GM20431 (cell line): ENCODE measurements at regions not wholly inside any gene's neighbourhood (a gene's known extent, or its start where the extent isn't known, plus 50 kb on each side); places are given as distances from the start of the nearest gene placed in this dataset.
"Not testable (repeated sequence)": the region's sequence is repeated elsewhere in the genome, so short reads cannot be mapped to it uniquely, and the experiment has no call there.

Experiments used
- in situ Hi-C: fragments of 300-500 bp; cut with MseI, MboI; formaldehyde crosslinking; loops from one replicate; pipeline ENCODE4 v1.15.0; 2020; ENCODE audit warnings: low sequenced_read_pairs; ENCODE audit not compliant: unreplicated experiment

DNA sequence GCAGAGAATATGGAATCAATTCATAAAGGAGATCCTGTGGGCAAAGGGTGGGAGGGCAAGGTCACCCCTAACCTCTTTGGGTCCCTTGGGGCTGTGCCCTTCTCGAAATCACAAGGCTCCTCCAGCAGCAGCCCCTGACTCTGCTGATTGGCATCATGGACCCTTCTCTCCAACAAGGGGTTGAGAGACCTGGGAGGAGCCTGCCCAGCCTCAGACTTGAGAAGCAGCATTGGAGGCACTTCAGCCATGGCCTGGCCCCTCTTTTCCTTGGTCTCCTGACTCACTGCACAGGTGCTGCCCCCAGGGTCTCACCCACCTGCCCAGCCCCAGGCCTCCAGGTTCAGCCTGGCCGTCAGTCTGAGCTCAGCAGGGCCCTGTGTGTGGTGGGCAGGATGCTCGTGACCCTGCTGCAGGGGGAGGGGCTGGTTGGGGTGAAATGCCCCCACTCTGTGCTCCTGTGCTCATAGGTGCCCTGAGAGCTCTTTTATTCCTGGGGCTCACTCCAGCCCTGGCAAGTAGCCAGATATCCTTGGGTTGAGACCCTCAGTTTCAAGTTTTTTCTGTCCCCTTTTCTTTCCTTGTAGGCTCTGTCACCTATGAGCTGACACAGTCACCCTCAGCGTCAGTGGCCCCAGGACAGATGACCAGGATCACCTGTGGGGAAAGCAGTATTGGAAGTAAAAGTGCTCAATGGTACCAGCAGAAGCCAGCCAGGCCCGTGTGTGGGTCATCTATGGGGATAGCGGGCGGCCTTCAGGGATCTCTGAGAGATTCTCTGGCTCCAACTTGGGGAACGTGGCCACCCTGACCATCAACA, 110.8 kb downstream of the GGTLC2 start:
- in situ Hi-C loops: no loop called here

DNA sequence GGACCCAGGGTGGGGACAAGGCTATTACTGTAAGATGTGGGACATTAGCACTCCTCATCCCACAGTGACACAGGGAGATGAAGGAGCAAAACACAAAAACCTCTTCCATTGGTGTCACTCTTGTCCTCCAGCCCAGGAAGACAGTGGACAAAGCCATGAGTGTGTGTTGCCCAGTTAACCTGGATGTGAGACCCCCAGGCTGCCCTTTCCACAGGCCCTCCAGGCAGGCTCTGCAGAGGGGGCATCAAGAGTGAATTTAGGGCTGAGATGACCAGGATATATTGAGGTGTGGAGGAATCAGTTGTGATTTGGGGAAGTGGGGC, 111.3 kb downstream of the GGTLC2 start:
- in situ Hi-C loops: no loop called here

DNA sequence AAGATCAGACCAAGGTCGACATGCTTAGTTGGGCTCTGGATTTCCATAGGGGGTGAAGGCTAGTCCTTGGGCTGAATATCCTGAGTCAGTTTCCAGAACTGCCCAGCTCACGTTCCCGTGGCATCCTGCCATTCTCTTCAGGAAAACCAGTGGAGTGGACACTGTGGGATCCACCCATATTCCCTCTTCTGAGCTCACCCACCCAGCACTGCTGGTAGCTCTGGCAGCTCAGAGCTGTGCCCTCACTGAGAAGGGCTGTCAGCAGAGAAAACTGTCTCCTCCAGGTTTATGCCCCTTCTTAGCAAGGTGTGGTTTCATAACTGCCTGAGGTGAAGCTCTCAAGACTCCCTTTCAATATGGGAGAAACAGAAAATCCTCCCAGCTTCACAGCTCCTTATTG, 111.7 kb downstream of the GGTLC2 start:
- in situ Hi-C loops: no loop called here

DNA sequence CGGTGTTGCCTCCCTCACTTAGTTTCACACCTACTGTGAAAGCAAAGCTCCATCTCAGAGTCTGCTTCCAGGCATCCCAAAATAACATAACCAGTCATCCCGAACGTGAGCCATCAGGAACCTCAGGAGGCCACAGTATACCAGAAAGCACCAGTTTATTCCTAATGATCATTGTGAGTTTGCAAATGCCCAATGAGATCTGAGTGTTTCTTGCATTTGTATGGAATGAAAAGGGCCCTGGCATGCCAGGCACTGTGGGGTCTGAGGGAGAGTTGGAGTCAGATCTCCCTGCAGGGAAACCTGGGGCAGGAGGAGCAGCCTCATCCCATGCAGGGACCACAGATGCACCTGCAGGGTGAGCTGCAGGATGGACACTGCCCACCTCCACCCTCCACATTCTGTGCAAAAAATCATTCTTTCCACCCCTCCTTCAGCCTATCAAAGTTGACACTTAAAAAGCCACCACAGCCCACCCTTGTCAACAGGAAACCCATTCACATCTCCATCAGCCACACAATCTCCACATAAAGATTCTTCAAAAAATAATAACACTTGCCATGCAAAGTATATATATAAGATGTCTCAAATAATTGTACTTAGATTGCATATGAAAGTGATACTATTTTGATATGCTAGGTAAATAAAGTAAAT, 112.3 kb downstream of the GGTLC2 start:
- in situ Hi-C loops: not testable (repeated sequence)

DNA sequence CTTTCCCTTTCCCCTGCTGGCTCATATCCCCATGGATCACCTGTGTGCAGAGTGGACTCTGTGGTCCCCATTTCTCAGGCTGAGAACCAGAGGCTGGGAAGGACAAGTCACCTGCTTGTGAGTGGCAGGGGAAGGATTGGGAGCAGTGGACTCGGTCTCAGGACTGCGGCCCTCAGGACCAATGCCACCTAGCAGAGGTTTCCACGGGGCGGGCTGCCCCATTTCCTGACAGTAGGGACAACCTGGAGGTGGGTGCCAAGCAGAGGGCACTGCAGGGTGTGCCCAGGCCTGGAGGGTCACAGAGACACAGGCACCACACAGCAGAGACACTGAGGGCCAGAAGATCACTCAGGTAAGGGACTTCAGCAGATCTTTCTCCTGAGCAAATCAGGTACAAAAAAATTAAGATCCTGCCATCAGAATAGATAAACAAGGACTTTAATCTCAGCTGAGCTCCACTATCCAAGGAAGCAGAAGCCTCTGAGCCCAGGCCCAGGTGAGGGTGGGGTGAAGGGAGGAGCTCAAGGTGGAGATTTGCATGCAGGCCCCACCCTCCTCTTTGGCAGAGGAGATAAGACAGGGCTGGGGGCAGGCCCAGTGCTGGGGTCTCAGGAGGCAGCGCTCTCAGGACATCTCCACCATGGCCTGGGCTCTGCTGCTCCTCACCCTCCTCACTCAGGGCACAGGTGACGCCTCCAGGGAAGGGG, 113.8 kb downstream of the GGTLC2 start:
- in situ Hi-C loops: not testable (repeated sequence)

DNA sequence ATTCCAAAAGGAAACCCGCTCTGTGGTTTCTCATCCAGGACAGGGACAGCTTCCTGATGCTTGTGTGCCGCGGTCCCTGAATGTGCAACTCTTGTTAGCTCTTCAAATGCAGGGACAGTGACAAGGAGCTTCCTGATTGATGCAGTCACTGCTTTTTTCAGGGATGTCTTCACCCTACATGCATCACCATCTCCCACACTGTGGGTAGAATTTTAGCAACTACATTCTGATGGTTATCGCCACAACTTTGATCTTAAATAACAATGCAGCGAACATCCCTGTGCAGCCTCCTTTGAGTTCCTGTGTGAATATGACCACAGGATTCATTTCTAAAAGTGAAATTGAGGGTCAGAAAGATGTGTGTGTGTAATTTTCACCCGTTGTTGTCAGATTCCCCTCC, 115.0 kb downstream of the GGTLC2 start:
- in situ Hi-C loops: no loop called here

DNA sequence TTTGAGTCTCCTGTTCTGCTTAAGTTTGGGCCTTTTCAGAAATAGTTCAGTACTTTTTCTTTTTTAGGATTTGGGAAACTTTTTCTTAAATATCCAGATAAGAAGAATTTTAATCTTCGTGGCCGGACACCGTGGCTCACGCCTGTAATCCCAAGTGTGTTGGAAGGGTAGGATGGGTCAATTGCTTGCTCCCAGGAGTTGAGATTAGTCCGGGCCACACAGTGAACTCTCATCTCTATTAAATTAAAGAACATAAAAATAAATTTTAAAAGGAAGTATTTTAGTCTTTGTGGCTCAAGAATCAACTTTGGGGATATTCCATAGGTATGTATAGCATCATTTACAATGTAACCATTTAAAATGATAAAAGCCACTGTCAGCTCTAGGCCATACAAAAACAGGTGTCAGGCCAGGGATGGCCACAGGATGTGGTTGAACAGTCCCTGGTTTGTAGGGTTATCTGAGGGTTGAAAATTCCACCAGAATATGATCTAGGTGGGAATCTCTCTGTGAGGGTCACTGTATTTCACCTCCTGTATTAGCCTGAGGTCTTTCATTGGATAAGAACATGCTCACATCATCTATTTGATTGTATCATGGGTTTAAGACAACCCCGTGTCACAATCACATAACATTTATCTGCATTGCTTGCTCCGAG, 115.6 kb downstream of the GGTLC2 start:
- in situ Hi-C loops: no loop called here

DNA sequence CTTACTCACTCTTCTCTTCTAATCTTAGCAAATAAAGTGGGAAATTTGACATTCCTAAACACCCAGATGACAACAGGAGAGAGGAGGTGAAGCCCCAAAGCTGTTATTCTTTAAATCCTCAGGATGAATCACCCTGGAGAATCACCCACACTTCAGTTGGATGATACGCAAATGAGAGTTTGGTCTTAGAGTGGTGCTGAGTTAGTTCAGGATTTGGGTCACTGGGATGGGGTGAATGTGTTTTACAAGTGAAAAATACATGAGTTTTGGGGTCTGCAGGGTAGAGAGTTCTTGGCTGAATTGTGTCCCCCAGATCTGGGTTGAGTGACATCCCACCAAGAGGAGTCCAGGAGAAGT, 117.2 kb downstream of the GGTLC2 start:
- in situ Hi-C loops: no loop called here

DNA sequence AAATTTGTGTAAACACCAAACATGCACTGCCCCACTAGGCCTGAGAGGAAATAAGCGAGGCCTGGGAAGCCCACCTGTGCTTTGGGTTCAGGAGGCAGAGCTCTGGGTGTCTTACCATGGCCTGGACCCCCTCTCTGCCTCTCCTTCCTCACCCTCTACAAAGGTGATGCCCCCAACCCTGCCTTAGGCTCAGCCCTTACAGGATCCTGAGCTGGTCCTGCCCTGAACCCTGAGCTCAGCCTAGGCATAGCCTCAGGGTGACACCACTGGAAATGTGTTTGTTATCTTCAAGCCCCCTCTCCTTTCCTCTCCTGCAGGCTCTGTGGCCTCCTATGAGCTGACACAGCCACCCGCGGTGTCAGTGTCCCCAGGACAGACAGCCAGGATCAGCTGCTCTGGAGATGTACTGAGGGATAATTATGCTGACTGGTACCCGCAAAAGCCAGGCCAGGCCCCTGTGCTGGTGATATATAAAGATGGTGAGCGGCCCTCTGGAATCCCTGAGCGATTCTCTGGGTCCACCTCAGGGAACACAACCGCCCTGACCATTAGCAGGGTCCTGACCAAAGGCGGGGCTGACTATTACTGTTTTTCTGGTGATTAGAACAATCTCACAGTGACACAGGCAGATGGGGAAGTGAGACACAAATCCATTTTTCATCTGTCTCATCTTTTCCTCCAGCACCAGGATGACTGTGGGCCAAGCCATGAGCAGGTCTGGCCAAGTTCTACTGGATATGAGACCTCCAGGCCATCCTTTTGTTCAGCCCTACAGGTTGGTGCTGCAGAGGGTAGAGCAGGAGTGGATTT, 117.8 kb downstream of the GGTLC2 start:
- in situ Hi-C loops: no loop called here

DNA sequence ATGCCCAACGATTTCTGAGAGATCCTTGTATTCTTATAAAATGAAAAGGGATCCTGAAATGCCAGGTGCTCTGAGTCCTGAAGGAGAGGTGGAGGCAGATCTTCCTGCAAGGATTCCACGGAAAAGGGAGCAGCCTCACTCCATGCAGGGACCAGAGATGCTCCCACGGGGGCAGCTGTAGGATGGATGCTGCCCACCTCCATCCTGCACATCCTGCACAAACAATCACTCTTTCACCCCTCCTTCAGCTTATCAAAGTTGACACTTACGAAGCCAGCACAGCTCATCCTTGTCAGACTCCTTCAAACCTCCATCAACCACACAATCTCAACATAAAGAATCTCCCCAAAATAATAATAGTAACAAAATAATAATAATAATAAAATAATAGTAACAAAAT, 119.1 kb downstream of the GGTLC2 start:
- in situ Hi-C loops: no loop called here

DNA sequence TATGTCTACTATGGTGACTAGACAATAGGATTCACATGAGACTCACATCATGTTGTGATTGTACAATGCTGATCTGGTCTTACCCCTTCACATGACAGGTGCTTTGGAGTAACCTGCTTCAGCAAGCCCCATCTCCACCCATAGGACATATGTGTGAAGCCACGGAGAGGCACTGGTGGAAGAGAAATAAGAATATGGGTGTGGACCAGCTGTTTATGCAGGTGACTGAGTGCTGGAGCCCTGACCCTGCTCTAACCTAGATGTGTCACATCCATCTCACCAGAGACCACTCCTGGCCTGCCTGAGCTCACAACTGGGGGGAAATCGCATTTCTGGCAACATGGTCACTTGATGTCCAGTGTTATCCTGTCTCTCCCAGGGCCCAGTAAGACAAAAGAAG, 119.7 kb downstream of the GGTLC2 start:
- in situ Hi-C loops: no loop called here

DNA sequence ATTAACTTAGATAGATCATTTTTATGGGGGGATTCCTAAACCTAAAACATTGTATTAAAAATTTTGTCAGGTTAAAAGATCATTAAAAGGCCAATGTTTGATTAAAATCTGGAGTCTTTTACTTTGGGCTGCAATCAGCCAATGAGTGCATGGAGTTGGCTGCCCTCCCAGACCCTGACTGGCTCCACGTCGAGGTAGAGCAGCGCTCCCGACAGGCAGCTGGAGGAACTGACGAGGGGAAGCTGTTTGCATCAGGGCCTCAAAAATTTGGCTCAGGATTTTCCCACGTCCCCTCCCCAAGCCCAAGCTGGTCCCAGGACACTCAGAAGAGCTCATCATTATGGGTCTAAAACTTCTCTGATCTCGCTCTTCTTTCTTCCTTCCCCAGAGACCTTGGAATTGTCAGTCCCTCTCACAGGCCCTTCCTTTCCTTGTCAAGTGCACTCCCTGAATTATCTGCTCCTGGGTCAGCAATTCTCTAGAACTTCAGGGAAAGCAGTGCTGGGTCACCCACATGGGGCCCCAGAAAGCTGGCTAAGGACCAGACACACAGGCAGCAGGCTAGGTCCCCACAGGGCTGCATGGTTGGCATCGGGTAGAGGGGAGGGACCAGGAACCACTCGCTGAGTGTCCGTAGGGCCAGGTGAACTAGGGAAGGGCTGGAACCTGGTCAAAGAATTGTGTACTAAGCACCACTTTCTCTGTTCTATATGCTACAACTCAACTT, 119.6 kb upstream of the IGLL5 start:
- in situ Hi-C loops: no loop called here

DNA sequence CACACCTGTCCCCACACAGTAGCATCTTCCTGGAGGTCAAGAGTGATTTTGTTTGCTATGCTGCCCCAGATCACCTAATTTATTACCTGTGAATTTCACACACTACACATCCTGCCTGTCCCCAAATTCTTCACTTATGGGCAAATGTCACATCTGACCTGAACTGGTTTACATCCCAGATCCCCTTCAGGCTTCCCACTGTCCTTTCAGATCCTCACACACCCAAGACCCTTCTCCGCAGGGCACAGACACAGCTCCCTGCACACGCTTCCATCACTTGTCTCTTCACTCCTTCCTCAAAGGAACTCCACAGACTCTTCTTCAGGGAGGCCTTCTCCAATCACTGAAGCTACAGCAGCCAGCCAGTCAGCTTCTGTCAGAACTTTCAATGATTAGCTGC, 118.7 kb upstream of the IGLL5 start:
- in situ Hi-C loops: no loop called here

DNA sequence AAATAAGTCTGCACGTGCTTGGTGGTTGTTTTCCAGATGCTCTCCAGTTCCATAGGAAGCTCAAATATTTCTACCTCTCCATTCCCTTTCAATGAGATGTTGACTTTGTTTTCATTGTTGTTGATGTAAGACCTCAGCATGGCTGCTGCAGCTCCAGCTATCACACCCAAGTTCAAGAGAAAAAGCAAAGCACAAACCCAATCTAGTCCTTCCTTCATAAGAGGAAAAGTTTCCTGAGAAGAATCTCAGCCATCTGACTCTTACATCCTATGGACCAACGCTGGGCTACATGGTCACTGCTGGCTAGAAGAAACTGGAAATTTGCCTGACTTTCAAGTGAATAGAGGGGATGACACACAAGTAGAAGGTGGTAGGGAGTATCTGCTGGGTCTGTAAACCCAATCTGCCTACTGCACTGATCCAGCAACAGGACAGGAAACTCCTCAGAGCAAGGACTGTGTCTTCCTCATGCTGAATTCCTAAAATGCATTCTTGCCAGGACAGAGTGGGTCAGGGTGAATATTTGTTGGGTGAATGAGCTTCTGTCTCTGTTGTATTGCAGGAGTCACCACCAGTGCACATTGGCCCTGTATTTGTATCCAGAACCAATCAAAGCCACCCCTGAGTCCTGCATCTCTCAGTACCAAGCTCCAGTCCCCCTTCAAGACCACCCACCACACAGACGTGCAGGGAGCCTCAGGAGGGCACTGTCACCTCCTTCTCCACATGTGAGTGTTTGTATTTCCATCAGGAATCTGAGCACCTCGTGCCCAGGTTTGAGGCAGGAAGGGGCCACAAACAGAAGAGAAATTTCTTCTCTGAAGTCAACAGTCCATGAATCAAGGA, 118.0 kb upstream of the IGLL5 start:
- in situ Hi-C loops: no loop called here

DNA sequence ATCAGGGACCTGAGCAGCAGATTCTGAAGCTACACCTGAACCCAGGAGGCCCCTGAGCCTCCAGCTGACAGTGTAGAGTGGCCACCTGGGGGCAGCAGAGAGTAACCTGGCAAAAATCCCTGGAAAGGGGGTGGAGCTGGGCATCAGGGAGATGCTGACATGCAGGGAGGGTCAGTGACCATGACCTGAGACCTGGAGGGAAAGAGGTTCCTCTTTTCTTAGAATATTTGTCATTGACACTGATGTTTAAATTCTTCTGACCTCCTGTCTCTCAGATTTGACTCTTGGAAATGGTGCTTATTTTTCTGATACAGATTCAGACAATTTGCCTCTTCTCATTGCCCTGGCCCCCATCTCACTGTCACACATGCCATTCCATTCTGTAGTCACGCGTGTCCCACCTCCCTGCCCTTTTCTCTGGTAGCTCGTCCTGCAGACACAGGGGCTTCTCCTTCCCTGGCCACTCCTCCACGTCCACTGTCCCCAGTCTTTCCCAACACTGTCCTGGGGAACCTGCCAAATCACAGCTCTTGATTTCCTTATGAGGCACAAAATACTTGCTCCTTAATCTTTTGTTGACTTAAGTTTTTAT, 117.2 kb upstream of the IGLL5 start:
- in situ Hi-C loops: no loop called here

DNA sequence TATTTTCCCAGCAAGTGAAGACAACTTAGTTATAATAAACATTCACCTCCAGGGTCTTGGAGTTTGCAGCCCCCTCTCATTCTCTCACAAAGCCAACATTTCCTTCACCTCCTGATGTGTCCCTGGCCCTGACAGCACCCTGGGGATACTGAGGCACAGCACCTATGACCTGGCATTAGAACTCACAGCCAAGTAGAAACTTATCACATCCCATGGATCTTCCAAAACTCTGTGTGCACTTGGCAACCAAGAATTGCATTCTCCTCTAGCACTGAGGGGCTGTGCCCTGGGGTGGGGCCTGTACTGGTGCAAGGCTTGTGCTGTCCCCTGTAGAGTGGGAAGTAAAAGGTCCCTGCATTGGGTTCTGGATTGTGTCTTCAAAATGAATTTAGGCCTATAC, 116.7 kb upstream of the IGLL5 start:
- in situ Hi-C loops: no loop called here

DNA sequence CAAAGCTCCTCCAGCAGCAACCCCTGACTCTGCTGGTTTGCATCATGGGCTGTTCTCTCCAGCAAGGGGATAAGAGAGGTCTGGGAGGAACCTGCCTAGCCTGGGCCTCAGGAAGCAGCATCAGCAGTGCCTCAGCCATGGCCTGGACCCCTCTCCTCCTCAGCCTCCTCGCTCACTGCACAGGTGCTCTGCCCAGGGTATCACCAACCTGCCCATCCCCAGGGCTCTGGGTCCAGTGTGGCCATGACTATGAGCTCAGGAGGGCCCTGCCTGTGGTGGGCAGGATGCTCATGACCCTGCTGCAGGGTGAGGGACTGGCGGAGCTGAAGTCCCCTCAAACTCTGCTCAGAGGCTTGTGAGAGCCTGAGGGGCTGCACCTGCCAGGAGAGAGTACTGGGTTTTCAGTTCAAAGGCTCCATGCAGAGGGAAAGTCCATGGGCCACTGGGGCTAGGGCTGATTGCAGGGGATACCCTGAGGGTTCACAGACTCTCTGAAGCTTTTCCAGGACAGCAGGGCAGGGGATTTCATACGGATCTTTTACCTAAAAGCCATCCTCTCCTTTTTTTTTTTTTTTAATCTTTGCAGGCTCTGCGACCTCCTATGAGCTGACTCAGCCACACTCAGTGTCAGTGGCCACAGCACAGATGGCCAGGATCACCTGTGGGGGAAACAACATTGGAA, 115.8 kb upstream of the IGLL5 start:
- in situ Hi-C loops: no loop called here

DNA sequence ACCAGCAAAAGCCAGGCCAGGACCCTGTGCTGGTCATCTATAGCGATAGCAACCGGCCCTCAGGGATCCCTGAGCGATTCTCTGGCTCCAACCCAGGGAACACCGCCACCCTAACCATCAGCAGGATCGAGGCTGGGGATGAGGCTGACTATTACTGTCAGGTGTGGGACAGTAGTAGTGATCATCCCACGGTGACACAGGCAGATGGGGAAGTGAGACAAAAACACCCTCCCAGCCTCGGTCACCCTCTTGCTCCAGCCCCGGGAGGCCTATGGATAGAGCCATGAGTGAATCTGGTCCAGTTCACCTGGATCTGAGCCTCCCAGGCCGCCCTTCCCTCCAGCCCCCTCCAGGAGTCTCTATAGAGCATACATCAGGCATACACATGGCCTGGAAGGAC, 115.2 kb upstream of the IGLL5 start:
- in situ Hi-C loops: no loop called here
